Neural cell (in vitro differentiated cells): ENCODE measurements at regions not wholly inside any gene's neighbourhood (a gene's known extent, or its start where the extent isn't known, plus 50 kb on each side); places are given as distances from the start of the nearest gene placed in this dataset.

Experiments used
- H2AFZ ChIP-seq: fragments of 200-600, 300-800 bp; sonication (generic), shearing (Covaris generic); 2 replicates; pipeline ENCODE4 v1.6.0; 2014; ENCODE audit warnings: low read depth, mild to moderate bottlenecking, antibody characterized with exemption, low read length, moderate library complexity
- H3F3A ChIP-seq: fragments of 200-600 bp; shearing (Covaris generic); 2 replicates; pipeline ENCODE4 v1.6.1; 2016; ENCODE audit warnings: mild to moderate bottlenecking, moderate library complexity, mixed read lengths, antibody characterized with exemption, low read length; ENCODE audit not compliant: insufficient read depth, poor library complexity, severe bottlenecking
- H3K27ac ChIP-seq: fragments of 200-600, 300-800 bp; sonication (generic), shearing (Covaris generic); 2 replicates; pipeline ENCODE4 v1.5.1; 2014; ENCODE audit warnings: mild to moderate bottlenecking, low read length, moderate library complexity
- H3K27me3 ChIP-seq: fragments of 300-800, 200-600 bp; sonication (generic), shearing (Covaris generic); 2 replicates; pipeline ENCODE4 v1.6.0; 2014; ENCODE audit warnings: mild to moderate bottlenecking, low read depth, low read length, moderate library complexity; ENCODE audit not compliant: insufficient read depth
- H3K36me3 ChIP-seq: fragments of 300-800, 200-600 bp; sonication (generic), shearing (Covaris generic); 2 replicates; pipeline ENCODE4 v1.5.1; 2014; ENCODE audit warnings: mild to moderate bottlenecking, antibody characterized with exemption, low read length, moderate library complexity; ENCODE audit not compliant: insufficient read depth
- H3K4me2 ChIP-seq: fragments of 300-800, 200-600 bp; sonication (generic), shearing (Covaris generic); 2 replicates; pipeline ENCODE4 v1.6.0; 2014; ENCODE audit warnings: mild to moderate bottlenecking, low read length
- H3K4me3 ChIP-seq: fragments of 300-800, 200-600 bp; sonication (generic), shearing (Covaris generic); 2 replicates; pipeline ENCODE4 v1.5.1; 2014; ENCODE audit warnings: mild to moderate bottlenecking, low read length, moderate library complexity
- H3K79me2 ChIP-seq: fragments of 200-600 bp; shearing (Covaris generic); replicated peaks from 2 replicates; pipeline ENCODE4 v1.6.0; 2014; ENCODE audit warnings: mild to moderate bottlenecking, low read length, moderate library complexity; ENCODE audit not compliant: insufficient read depth
- H3K9ac ChIP-seq: fragments of 300-800, 200-600 bp; sonication (generic), shearing (Covaris generic); 2 replicates; pipeline ENCODE4 v1.6.1; 2016; ENCODE audit warnings: mild to moderate bottlenecking, low read length, mixed read lengths
- H3K9me2 ChIP-seq: fragments of 200-600 bp; shearing (Covaris generic); 2 replicates; pipeline ENCODE4 v1.6.1; 2016; ENCODE audit warnings: mild to moderate bottlenecking, low read length, mixed read lengths; ENCODE audit not compliant: insufficient read depth
- H3K9me3 ChIP-seq: fragments of 200-600, 300-800 bp; sonication (generic), shearing (Covaris generic); 2 replicates; pipeline ENCODE4 v1.6.1; 2016; ENCODE audit warnings: mild to moderate bottlenecking, mixed run types, low read length, moderate library complexity, mixed read lengths
- H4K20me1 ChIP-seq: fragments of 200-600 bp; shearing (Covaris generic); 2 replicates; pipeline ENCODE4 v1.6.1; 2016; ENCODE audit warnings: mild to moderate bottlenecking, mixed run types; ENCODE audit not compliant: insufficient read depth
- CTCF ChIP-seq: fragments of 450-650 bp; IDR thresholded peaks from 2 replicates; pipeline ENCODE4 v1.5.1; 2014; ENCODE audit warnings: antibody characterized with exemption, mild to moderate bottlenecking, moderate library complexity; ENCODE audit not compliant: poor library complexity, severe bottlenecking
- EP300 ChIP-seq: fragments of 450-650 bp; conservative IDR thresholded peaks from 2 replicates; pipeline ENCODE4 v1.6.1; 2014; ENCODE audit warnings: antibody characterized with exemption, mild to moderate bottlenecking, moderate library complexity; ENCODE audit not compliant: poor library complexity, severe bottlenecking
- EZH2 ChIP-seq: fragments of 200-600, 300-800 bp; shearing (Covaris generic), sonication (generic); IDR thresholded peaks from 2 replicates; pipeline ENCODE4 v1.6.1; 2014; ENCODE audit warnings: antibody characterized with exemption, low read length, borderline replicate concordance, mild to moderate bottlenecking; ENCODE audit not compliant: insufficient read depth, poor library complexity, severe bottlenecking
- MXI1 ChIP-seq: fragments of 450-650 bp; conservative IDR thresholded peaks from 2 replicates; pipeline ENCODE4 v1.6.1; 2014; ENCODE audit warnings: antibody characterized with exemption, mild to moderate bottlenecking; ENCODE audit not compliant: poor library complexity, severe bottlenecking
- POLR2AphosphoS5 ChIP-seq: IDR thresholded peaks from 2 replicates; pipeline ENCODE4 v1.6.1; 2012
- RAD21 ChIP-seq: fragments of 450-650 bp; conservative IDR thresholded peaks from 2 replicates; pipeline ENCODE4 v1.6.1; 2014; ENCODE audit warnings: antibody characterized with exemption, mild to moderate bottlenecking, moderate library complexity
- SMC3 ChIP-seq: fragments of 450-650 bp; conservative IDR thresholded peaks from 2 replicates; pipeline ENCODE4 v1.6.1; 2014; ENCODE audit warnings: antibody characterized with exemption, mild to moderate bottlenecking, moderate library complexity; ENCODE audit not compliant: poor library complexity
- TAF1 ChIP-seq: IDR thresholded peaks from 2 replicates; pipeline ENCODE4 v1.6.1; 2012; ENCODE audit warnings: low read depth
- TF ChIP-seq, protein P1 (sequence below): IDR thresholded peaks from 2 replicates; pipeline ENCODE4 v1.6.1; 2012; ENCODE audit warnings: borderline replicate concordance

GRCh38 chr2:128544321-128545037, 225.8 kb upstream of the HS6ST1 start:
- Histone ChIP-seq H3K9me3 (no peaks in the 10 kb centered on the region), H3K27ac (no peak overlapping the region), H3K9ac (no peak overlapping the region), H3K4me3 (no peak overlapping the region), H3K9me2 (no peaks in the 10 kb centered on the region), H3K27me3 (no peaks in the 10 kb centered on the region), H3K4me2 (no peak overlapping the region), H2AFZ (no peak overlapping the region), H3F3A (no peaks in the 10 kb centered on the region), H4K20me1 (no peaks in the 10 kb centered on the region), H3K79me2 (no peaks in the 10 kb centered on the region), H3K36me3 (no peaks in the 10 kb centered on the region)
- no peak for TF ChIP-seq SMC3
- TF ChIP-seq MXI1, result no peak
- TF ChIP-seq, protein P1, sequence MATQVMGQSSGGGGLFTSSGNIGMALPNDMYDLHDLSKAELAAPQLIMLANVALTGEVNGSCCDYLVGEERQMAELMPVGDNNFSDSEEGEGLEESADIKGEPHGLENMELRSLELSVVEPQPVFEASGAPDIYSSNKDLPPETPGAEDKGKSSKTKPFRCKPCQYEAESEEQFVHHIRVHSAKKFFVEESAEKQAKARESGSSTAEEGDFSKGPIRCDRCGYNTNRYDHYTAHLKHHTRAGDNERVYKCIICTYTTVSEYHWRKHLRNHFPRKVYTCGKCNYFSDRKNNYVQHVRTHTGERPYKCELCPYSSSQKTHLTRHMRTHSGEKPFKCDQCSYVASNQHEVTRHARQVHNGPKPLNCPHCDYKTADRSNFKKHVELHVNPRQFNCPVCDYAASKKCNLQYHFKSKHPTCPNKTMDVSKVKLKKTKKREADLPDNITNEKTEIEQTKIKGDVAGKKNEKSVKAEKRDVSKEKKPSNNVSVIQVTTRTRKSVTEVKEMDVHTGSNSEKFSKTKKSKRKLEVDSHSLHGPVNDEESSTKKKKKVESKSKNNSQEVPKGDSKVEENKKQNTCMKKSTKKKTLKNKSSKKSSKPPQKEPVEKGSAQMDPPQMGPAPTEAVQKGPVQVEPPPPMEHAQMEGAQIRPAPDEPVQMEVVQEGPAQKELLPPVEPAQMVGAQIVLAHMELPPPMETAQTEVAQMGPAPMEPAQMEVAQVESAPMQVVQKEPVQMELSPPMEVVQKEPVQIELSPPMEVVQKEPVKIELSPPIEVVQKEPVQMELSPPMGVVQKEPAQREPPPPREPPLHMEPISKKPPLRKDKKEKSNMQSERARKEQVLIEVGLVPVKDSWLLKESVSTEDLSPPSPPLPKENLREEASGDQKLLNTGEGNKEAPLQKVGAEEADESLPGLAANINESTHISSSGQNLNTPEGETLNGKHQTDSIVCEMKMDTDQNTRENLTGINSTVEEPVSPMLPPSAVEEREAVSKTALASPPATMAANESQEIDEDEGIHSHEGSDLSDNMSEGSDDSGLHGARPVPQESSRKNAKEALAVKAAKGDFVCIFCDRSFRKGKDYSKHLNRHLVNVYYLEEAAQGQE, result no peak
- TF ChIP-seq CTCF, result no peak
- TF ChIP-seq POLR2AphosphoS5, result no peak
- TF ChIP-seq TAF1, result no peak
- no peak for TF ChIP-seq EZH2
- no peak for TF ChIP-seq RAD21
- TF ChIP-seq EP300, result no peak

GRCh38 chr2:128545085-128545484, 226.4 kb upstream of the HS6ST1 start:
- H3K9me3 ChIP-seq, result no peaks in the 10 kb centered on the region
- no peaks in the 10 kb centered on the region for H4K20me1 ChIP-seq
- TF ChIP-seq RAD21, result no peak
- no peak for TF ChIP-seq CTCF
- TF ChIP-seq, protein P1, result no peak
- TF ChIP-seq MXI1, result no peak
- TF ChIP-seq EP300, result no peak
- TF ChIP-seq POLR2AphosphoS5, result no peak
- no peak for TF ChIP-seq EZH2
- no peak for TF ChIP-seq TAF1
- TF ChIP-seq SMC3, result no peak
- H3K9ac ChIP-seq, result no peak overlapping the region
- H3K27ac ChIP-seq, result no peak overlapping the region
- H3K27me3 ChIP-seq, result no peaks in the 10 kb centered on the region
- H3K4me3 ChIP-seq, result no peak overlapping the region
- H3K79me2 ChIP-seq, result no peaks in the 10 kb centered on the region
- H3F3A ChIP-seq, result no peaks in the 10 kb centered on the region
- H3K9me2 ChIP-seq, result no peaks in the 10 kb centered on the region
- no peaks in the 10 kb centered on the region for H3K36me3 ChIP-seq
- H3K4me2 ChIP-seq, result no peak overlapping the region
- no peak overlapping the region for H2AFZ ChIP-seq
